ENCODE measurements at regions not wholly inside any gene's neighbourhood (a gene's known extent, or its start where the extent isn't known, plus 50 kb on each side); places are given as distances from the start of the nearest gene placed in this dataset.
"Not testable (repeated sequence)": the region's sequence is repeated elsewhere in the genome, so short reads cannot be mapped to it uniquely, and the experiment has no call there.

DNA sequence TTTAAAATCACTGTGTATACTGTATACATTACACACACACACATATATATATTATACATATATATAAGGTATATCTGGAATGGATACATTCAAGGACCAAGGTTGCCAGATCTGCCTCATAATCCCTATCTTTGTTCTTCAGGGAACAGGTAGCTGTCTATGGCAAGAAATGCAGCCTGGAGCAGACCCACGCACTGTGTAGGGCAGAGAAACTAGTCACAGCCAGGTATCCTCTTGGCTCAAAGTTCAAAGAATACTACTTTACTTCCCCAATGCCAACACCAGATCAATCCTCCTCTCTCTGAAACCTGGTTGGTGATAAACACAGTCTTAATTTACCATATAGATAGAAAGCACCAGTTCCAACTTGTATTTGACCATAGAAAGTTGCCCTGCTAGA lies 313.6 kb downstream of the PRELID2 start:
- Histone ChIP-seq H3K9me3 (ENCODE audit: low read length) (no peaks in the 10 kb centered on the region), H3K9ac (ENCODE audit: low read length) (no peak overlapping the region), H3F3A (ENCODE audit: insufficient read depth, low read length) (no peaks in the 10 kb centered on the region), H3K9me2 (ENCODE audit: low read depth, low read length) (no peaks in the 10 kb centered on the region), H3K27ac (ENCODE audit: low read depth, low read length, poor library complexity, severe bottlenecking) (no peak overlapping the region), H3K4me2 (ENCODE audit: low read length) (no peak overlapping the region), H3K4me3 (ENCODE audit: low read depth, low read length, poor library complexity, severe bottlenecking) (no peak overlapping the region), H2AFZ (ENCODE audit: low read length) (no peak overlapping the region), H3K36me3 (ENCODE audit: insufficient read depth, low read length) (no peaks in the 10 kb centered on the region), H3K79me2 (ENCODE audit: insufficient read depth, low read length) (no peaks in the 10 kb centered on the region), H3K4me1 (ENCODE audit: insufficient read depth, low read length, severe bottlenecking) (no peaks in the 10 kb centered on the region), H3K27me3 (ENCODE audit: insufficient read depth, low read length) (no peaks in the 10 kb centered on the region), H4K20me1 (ENCODE audit: insufficient read depth, low read length) (no peaks in the 10 kb centered on the region)
- no peak for TF ChIP-seq EZH2 (IDR thresholded peaks at IDR 0.05; ENCODE audit: borderline replicate concordance, low read length)
- no peak for TF ChIP-seq CTCF (IDR thresholded peaks at IDR 0.05; ENCODE audit: low read length)

- Histone ChIP-seq H3K4me2 (ENCODE audit: low read length) (no peak overlapping the region), H3K27me3 (ENCODE audit: insufficient read depth, low read length) (no peaks in the 10 kb centered on the region), H4K20me1 (ENCODE audit: insufficient read depth, low read length) (no peaks in the 10 kb centered on the region), H3K4me1 (ENCODE audit: insufficient read depth, low read length, severe bottlenecking) (no peaks in the 10 kb centered on the region), H3K9ac (ENCODE audit: low read length) (no peak overlapping the region), H3K79me2 (ENCODE audit: insufficient read depth, low read length) (no peaks in the 10 kb centered on the region), H3K4me3 (ENCODE audit: low read depth, low read length, poor library complexity, severe bottlenecking) (no peak overlapping the region), H3K36me3 (ENCODE audit: insufficient read depth, low read length) (no peaks in the 10 kb centered on the region), H2AFZ (ENCODE audit: low read length) (no peak overlapping the region), H3K9me3 (ENCODE audit: low read length) (no peaks in the 10 kb centered on the region), H3K9me2 (ENCODE audit: low read depth, low read length) (no peaks in the 10 kb centered on the region), H3F3A (ENCODE audit: insufficient read depth, low read length) (no peaks in the 10 kb centered on the region), H3K27ac (ENCODE audit: low read depth, low read length, poor library complexity, severe bottlenecking) (no peak overlapping the region)
- TF ChIP-seq CTCF (IDR thresholded peaks at IDR 0.05; ENCODE audit: low read length) = no peak
- no peak for TF ChIP-seq EZH2 (IDR thresholded peaks at IDR 0.05; ENCODE audit: borderline replicate concordance, low read length)
Measured at GRCh38 chr5:145521066-145521465, 314.1 kb downstream of the PRELID2 start.

GRCh38 chr5:145520335-145520734 lies 314.8 kb downstream of the PRELID2 start:
- H3F3A ChIP-seq (ENCODE audit: insufficient read depth, low read length) = no peaks in the 10 kb centered on the region
- no peak for TF ChIP-seq CTCF (IDR thresholded peaks at IDR 0.05; ENCODE audit: low read length)
- no peak for TF ChIP-seq EZH2 (IDR thresholded peaks at IDR 0.05; ENCODE audit: borderline replicate concordance, low read length)
- H3K27me3 ChIP-seq (ENCODE audit: insufficient read depth, low read length) = no peaks in the 10 kb centered on the region
- no peak overlapping the region for H3K4me2 ChIP-seq (ENCODE audit: low read length)
- H2AFZ ChIP-seq (ENCODE audit: low read length) = no peak overlapping the region
- H3K4me3 ChIP-seq (ENCODE audit: low read depth, low read length, poor library complexity, severe bottlenecking) = no peak overlapping the region
- no peak overlapping the region for H3K9ac ChIP-seq (ENCODE audit: low read length)
- no peaks in the 10 kb centered on the region for H4K20me1 ChIP-seq (ENCODE audit: insufficient read depth, low read length)
- no peaks in the 10 kb centered on the region for H3K36me3 ChIP-seq (ENCODE audit: insufficient read depth, low read length)
- H3K9me2 ChIP-seq (ENCODE audit: low read depth, low read length) = no peaks in the 10 kb centered on the region
- no peak overlapping the region for H3K27ac ChIP-seq (ENCODE audit: low read depth, low read length, poor library complexity, severe bottlenecking)
- H3K79me2 ChIP-seq (ENCODE audit: insufficient read depth, low read length) = no peaks in the 10 kb centered on the region
- H3K9me3 ChIP-seq (ENCODE audit: low read length) = no peaks in the 10 kb centered on the region
- H3K4me1 ChIP-seq (ENCODE audit: insufficient read depth, low read length, severe bottlenecking) = no peaks in the 10 kb centered on the region

DNA sequence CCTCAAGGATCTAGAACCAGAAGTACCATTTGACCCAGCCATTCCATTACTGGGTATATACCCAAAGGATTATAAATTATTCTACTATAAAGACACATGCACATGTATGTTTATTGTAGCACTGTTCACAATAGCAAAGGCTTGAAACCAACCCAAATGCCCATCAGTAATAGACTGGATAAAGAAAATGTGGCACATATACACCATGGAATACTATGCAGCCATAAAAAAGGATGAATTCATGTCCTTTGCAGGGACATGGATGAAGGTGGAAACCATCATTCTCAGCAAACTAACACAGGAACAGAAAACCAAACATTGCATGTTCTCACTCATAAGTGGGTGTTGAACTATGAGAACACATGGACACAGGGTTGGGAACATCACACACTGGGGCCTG lies 317.6 kb downstream of the PRELID2 start:
- not testable (repeated sequence) for H3K36me3 ChIP-seq (ENCODE audit: insufficient read depth, low read length); H3K27ac ChIP-seq (ENCODE audit: low read depth, low read length, poor library complexity, severe bottlenecking); H3K9me3 ChIP-seq (ENCODE audit: low read length); H3K9me2 ChIP-seq (ENCODE audit: low read depth, low read length); H3K79me2 ChIP-seq (ENCODE audit: insufficient read depth, low read length); H3K4me3 ChIP-seq (ENCODE audit: low read depth, low read length, poor library complexity, severe bottlenecking); H3K4me1 ChIP-seq (ENCODE audit: insufficient read depth, low read length, severe bottlenecking); H4K20me1 ChIP-seq (ENCODE audit: insufficient read depth, low read length); H3F3A ChIP-seq (ENCODE audit: insufficient read depth, low read length); H3K9ac ChIP-seq (ENCODE audit: low read length); H3K4me2 ChIP-seq (ENCODE audit: low read length); H2AFZ ChIP-seq (ENCODE audit: low read length); H3K27me3 ChIP-seq (ENCODE audit: insufficient read depth, low read length)

All from OCI-LY1 (cell line).